IMR-90 (cell line): ENCODE measurements at regions not wholly inside any gene's neighbourhood (a gene's known extent, or its start where the extent isn't known, plus 50 kb on each side); places are given as distances from the start of the nearest gene placed in this dataset.

ENCODE experiments used
- ATAC-seq: fragments of 200-7000 bp; cut with Tn5 transposase; 2 replicates; pipeline ENCODE4 v1.9.1; 2020; ENCODE audit warnings: low read depth, mild to moderate bottlenecking, moderate library complexity
- BruUV-seq: library from RNA; stranded (reverse); fragments of 400-500 nt; replicated peaks from 2 replicates; lab custom pipeline; 2021; lab: Mats Ljungman, UMichigan
- CTCF ChIA-PET: fragments of 300-600 bp; formaldehyde crosslinking; extraction: SDS; loops from one replicate; lab custom pipeline; 2021; ENCODE audit warnings: antibody characterized with exemption; lab: Yijun Ruan, JAX
- POLR2A ChIA-PET: fragments of 300-600 bp; sonication (Branson Sonifier 250); formaldehyde crosslinking; loops from one replicate; lab custom pipeline; 2022; ENCODE audit warnings: antibody characterized with exemption; ENCODE audit not compliant: unreplicated experiment; lab: Charles Lee
- DNase-seq: peaks from one replicate; pipeline ENCODE4 v3.0.0; 2013
- H2AFZ ChIP-seq: replicated peaks from 2 replicates; pipeline ENCODE3; 2013; ENCODE audit warnings: low read length, mild to moderate bottlenecking; ENCODE audit not compliant: poor library complexity
- H2AK5ac ChIP-seq: 2 replicates; pipeline ENCODE4 v1.6.1; 2013; ENCODE audit warnings: low read depth, low read length, inconsistent platforms
- H2AK9ac ChIP-seq: replicated peaks from 2 replicates; pipeline ENCODE3; 2013; ENCODE audit warnings: mild to moderate bottlenecking, low read depth, low read length, moderate library complexity; ENCODE audit not compliant: poor library complexity
- H2BK120ac ChIP-seq: 2 replicates; pipeline ENCODE4 v1.6.1; 2013; ENCODE audit warnings: low read depth, low read length, inconsistent platforms
- H2BK15ac ChIP-seq: 3 replicates; pipeline ENCODE4 v1.6.1; 2013; ENCODE audit warnings: low read depth, low read length, inconsistent platforms
- H2BK20ac ChIP-seq: 2 replicates; pipeline ENCODE4 v1.6.1; 2013; ENCODE audit warnings: low read depth, mild to moderate bottlenecking, inconsistent platforms, low read length, moderate library complexity
- H2BK5ac ChIP-seq: 2 replicates; pipeline ENCODE4 v1.6.1; 2013; ENCODE audit warnings: mild to moderate bottlenecking, low read depth, low read length, inconsistent platforms; ENCODE audit not compliant: poor library complexity, severe bottlenecking
- H3K14ac ChIP-seq: replicated peaks from 2 replicates; pipeline ENCODE4 v1.6.1; 2013; ENCODE audit warnings: low read depth, low read length, inconsistent platforms
- H3K18ac ChIP-seq: 2 replicates; pipeline ENCODE4 v1.6.1; 2013; ENCODE audit warnings: low read depth, low read length, control low read depth
- H3K23ac ChIP-seq: 2 replicates; pipeline ENCODE4 v1.6.1; 2013; ENCODE audit warnings: low read depth, low read length, inconsistent platforms
- H3K27ac ChIP-seq: 2 replicates; pipeline ENCODE4 v1.5.1; 2013; ENCODE audit warnings: mild to moderate bottlenecking, control low read depth, low read length; ENCODE audit not compliant: insufficient read depth
- H3K27me3 ChIP-seq: 2 replicates; pipeline ENCODE4 v1.6.1; 2013; ENCODE audit warnings: low read length; ENCODE audit not compliant: control insufficient read depth, insufficient read depth
- H3K36me3 ChIP-seq: 2 replicates; pipeline ENCODE4 v1.6.1; 2013; ENCODE audit warnings: low read length, mixed read lengths; ENCODE audit not compliant: control insufficient read depth, insufficient read depth
- H3K4ac ChIP-seq: 2 replicates; pipeline ENCODE4 v1.6.1; 2013; ENCODE audit warnings: low read depth, low read length, inconsistent platforms
- H3K4me1 ChIP-seq: 2 replicates; pipeline ENCODE4 v1.6.1; 2013; ENCODE audit warnings: low read length, mixed read lengths; ENCODE audit not compliant: control insufficient read depth, insufficient read depth
- H3K4me2 ChIP-seq: 2 replicates; pipeline ENCODE4 v1.6.1; 2013; ENCODE audit warnings: low read depth, mild to moderate bottlenecking, control low read depth, low read length, moderate library complexity
- H3K4me3 ChIP-seq: 2 replicates; pipeline ENCODE4 v1.5.1; 2013; ENCODE audit warnings: low read depth, mild to moderate bottlenecking, control low read depth, low read length, moderate library complexity; ENCODE audit not compliant: insufficient read depth
- H3K56ac ChIP-seq: 2 replicates; pipeline ENCODE4 v1.6.1; 2013; ENCODE audit warnings: low read length, inconsistent platforms; ENCODE audit not compliant: insufficient read depth; ENCODE audit errors: extremely low read depth
- H3K79me1 ChIP-seq, 2 experiments: 2 replicates each; pipeline ENCODE4 v1.6.1; 2013; ENCODE audit warnings: low read length in 2 of 2, inconsistent platforms in 1 of 2, low read depth in 1 of 2
- H3K9ac ChIP-seq: 2 replicates; pipeline ENCODE4 v1.6.1; 2013; ENCODE audit warnings: low read depth, low read length, control low read depth
- H3K9me1 ChIP-seq: 2 replicates; pipeline ENCODE4 v1.6.1; 2013; ENCODE audit warnings: low read length, inconsistent platforms; ENCODE audit not compliant: insufficient read depth
- H3K9me3 ChIP-seq: 2 replicates; pipeline ENCODE4 v1.6.1; 2013; ENCODE audit warnings: low read length; ENCODE audit not compliant: control insufficient read depth, insufficient read depth
- H4K20me1 ChIP-seq: 2 replicates; pipeline ENCODE4 v1.6.1; 2013; ENCODE audit warnings: low read length, inconsistent platforms; ENCODE audit not compliant: insufficient read depth
- H4K5ac ChIP-seq: 2 replicates; pipeline ENCODE4 v1.6.1; 2013; ENCODE audit warnings: mild to moderate bottlenecking, low read depth, low read length, control low read depth
- H4K8ac ChIP-seq, 2 experiments: 2 replicates each; pipeline ENCODE4 v1.6.1; 2013; ENCODE audit warnings: low read depth in 2 of 2, low read length in 2 of 2, control low read depth in 1 of 2, inconsistent platforms in 1 of 2
- H4K91ac ChIP-seq: 2 replicates; pipeline ENCODE4 v1.6.1; 2013; ENCODE audit warnings: low read depth, low read length, inconsistent platforms; ENCODE audit not compliant: insufficient read depth
- CEBPB ChIP-seq: IDR thresholded peaks from 2 replicates; pipeline ENCODE4 v1.6.1; 2012; ENCODE audit warnings: low read depth, low read length, improper control_type of control experiment
- CHD1 ChIP-seq: IDR thresholded peaks from 2 replicates; pipeline ENCODE4 v1.6.1; 2012; ENCODE audit warnings: low read depth, low read length, improper control_type of control experiment
- MAZ ChIP-seq: IDR thresholded peaks from 2 replicates; pipeline ENCODE4 v1.6.1; 2012; ENCODE audit warnings: low read depth, mild to moderate bottlenecking, low read length, improper control_type of control experiment, moderate library complexity, borderline replicate concordance
- MXI1 ChIP-seq: IDR thresholded peaks from 2 replicates; pipeline ENCODE4 v1.6.1; 2012; ENCODE audit warnings: low read depth, mild to moderate bottlenecking, low read length, moderate library complexity, borderline replicate concordance
- NFE2L2 ChIP-seq: fragments of 150-350 bp; IDR thresholded peaks from 2 replicates; pipeline ENCODE4 v1.6.1; 2016; ENCODE audit warnings: low read depth, mild to moderate bottlenecking, low read length
- POLR2A ChIP-seq: IDR thresholded peaks from 2 replicates; pipeline ENCODE4 v1.6.1; 2012; ENCODE audit warnings: mild to moderate bottlenecking, low read depth, low read length
- RFX5 ChIP-seq: IDR thresholded peaks from 2 replicates; pipeline ENCODE4 v1.8.0; 2012; ENCODE audit warnings: low read depth, mild to moderate bottlenecking, low read length, moderate library complexity
- WGBS, 2 experiments: methylation state at CpG; one replicate each; pipeline versions ENCODE4 v1.1.5 to v1.1.7; 2013; ENCODE audit warnings: missing lambda C conversion rate in 2 of 2; ENCODE audit not compliant: insufficient read length in 1 of 2; ENCODE audit errors: extremely low coverage in 2 of 2; 5-methylcytosine and 5-hydroxymethylcytosine counted together
- dilution Hi-C: fragments of 300-500 bp; cut with HindIII; formaldehyde crosslinking; loops from one replicate; pipeline ENCODE4 v1.14.3; 2018; ENCODE audit warnings: low sequenced_read_pairs; ENCODE audit not compliant: unreplicated experiment
- in situ Hi-C: fragments of 300-500 bp; cut with MboI; formaldehyde crosslinking; loops from 3 replicates; pipeline ENCODE4 v1.14.3; 2019; ENCODE audit warnings: low sequenced_read_pairs, inconsistent platforms, mixed read lengths
- intact Hi-C: fragments of 100-400 bp; cut with micrococcal nuclease; formaldehyde crosslinking; loops from 2 replicates; pipeline ENCODE4 v1.10.0; 2022
- TF ChIP-seq, protein P1 (sequence below): conservative IDR thresholded peaks from 2 replicates; pipeline ENCODE4 v1.5.1; 2012; ENCODE audit warnings: mild to moderate bottlenecking, low read depth, low read length, improper control_type of control experiment
- TF ChIP-seq, protein P2 (sequence below): fragments of 150-350 bp; IDR thresholded peaks from 2 replicates; pipeline ENCODE4 v1.6.1; 2017; ENCODE audit warnings: mild to moderate bottlenecking, antibody characterized with exemption, low read length, low read depth

DNA sequence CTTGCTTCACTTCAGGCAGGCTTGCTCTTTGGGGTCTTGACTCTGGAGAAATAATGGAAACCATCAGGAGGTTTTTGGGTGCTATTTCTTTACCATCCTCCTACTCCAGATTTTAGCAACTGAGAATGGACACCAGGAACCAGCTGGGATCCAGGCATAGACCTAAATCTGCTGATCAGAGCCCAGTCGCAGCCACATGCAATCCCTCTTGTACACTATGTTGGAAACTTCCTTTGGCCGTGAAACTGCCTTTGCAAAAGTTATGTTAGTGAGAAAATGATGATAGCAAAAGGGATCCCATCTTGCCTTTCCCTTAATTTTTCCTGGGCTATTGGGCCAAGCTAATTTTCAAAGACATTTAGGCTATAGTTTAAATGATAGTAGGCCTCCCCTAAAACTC, 158.8 kb upstream of the ARL4C start:
- ChIA-PET CTCF (no interaction called here), POLR2A (no interaction called here)
- in situ Hi-C loops (no loop called here), intact Hi-C loops (no loop called here), dilution Hi-C loops (no loop called here)
- Histone ChIP-seq H2BK5ac (no peak overlapping the region), H2BK15ac (no peak overlapping the region), H3K9ac (no peak overlapping the region), H3K4me1 (peaks cover 2% of the 10 kb centered on the region), H3K27me3 (no peaks in the 10 kb centered on the region; the same call in 1 of the 2 replicates), H2AK9ac (no peak overlapping the region), H3K9me3 (no peaks in the 10 kb centered on the region), H4K20me1 (no peaks in the 10 kb centered on the region), H3K9me1 (no peaks in the 10 kb centered on the region), H2BK120ac (no peak overlapping the region), H4K91ac (no peak overlapping the region), H3K56ac (no peak overlapping the region), H3K4me2 (no peak overlapping the region), H2AK5ac (no peak overlapping the region), H3K18ac (no peak overlapping the region), H2BK20ac (no peak overlapping the region), H3K79me1 (no peaks in the 10 kb centered on the region), H3K36me3 (no peaks in the 10 kb centered on the region), H2AFZ (no peak overlapping the region), H3K4ac (no peak overlapping the region), H3K4me3 (no peak overlapping the region), H3K23ac (no peak overlapping the region), H3K27ac (no peak overlapping the region), H4K8ac (no peak overlapping the region), H3K14ac (no peak overlapping the region), H4K5ac (no peak overlapping the region)
- TF ChIP-seq RFX5: no peak
- no peak for TF ChIP-seq MXI1
- TF ChIP-seq CEBPB: no peak
- no peak for TF ChIP-seq MAZ
- TF ChIP-seq CHD1: no peak
- no peak for TF ChIP-seq POLR2A
- TF ChIP-seq, protein P1, sequence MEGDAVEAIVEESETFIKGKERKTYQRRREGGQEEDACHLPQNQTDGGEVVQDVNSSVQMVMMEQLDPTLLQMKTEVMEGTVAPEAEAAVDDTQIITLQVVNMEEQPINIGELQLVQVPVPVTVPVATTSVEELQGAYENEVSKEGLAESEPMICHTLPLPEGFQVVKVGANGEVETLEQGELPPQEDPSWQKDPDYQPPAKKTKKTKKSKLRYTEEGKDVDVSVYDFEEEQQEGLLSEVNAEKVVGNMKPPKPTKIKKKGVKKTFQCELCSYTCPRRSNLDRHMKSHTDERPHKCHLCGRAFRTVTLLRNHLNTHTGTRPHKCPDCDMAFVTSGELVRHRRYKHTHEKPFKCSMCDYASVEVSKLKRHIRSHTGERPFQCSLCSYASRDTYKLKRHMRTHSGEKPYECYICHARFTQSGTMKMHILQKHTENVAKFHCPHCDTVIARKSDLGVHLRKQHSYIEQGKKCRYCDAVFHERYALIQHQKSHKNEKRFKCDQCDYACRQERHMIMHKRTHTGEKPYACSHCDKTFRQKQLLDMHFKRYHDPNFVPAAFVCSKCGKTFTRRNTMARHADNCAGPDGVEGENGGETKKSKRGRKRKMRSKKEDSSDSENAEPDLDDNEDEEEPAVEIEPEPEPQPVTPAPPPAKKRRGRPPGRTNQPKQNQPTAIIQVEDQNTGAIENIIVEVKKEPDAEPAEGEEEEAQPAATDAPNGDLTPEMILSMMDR: no peak
- TF ChIP-seq NFE2L2: no peak
- TF ChIP-seq, protein P2, sequence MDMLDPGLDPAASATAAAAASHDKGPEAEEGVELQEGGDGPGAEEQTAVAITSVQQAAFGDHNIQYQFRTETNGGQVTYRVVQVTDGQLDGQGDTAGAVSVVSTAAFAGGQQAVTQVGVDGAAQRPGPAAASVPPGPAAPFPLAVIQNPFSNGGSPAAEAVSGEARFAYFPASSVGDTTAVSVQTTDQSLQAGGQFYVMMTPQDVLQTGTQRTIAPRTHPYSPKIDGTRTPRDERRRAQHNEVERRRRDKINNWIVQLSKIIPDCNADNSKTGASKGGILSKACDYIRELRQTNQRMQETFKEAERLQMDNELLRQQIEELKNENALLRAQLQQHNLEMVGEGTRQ: no peak
- DNase-seq (no peak), ATAC-seq (no peak)
- BruUV-seq: no TSS peak
- WGBS, 2 experiments: no CpG with 5 or more reads among the region's 2 CpGs
